NCI-H2227 (cell line): ENCODE measurements at regions not wholly inside any gene's neighbourhood (a gene's known extent, or its start where the extent isn't known, plus 50 kb on each side); places are given as distances from the start of the nearest gene placed in this dataset.
"Not testable (repeated sequence)": the region's sequence is repeated elsewhere in the genome, so short reads cannot be mapped to it uniquely, and the experiment has no call there.

Experiments used
- DNase-seq: peaks from one replicate; lab custom pipeline; 2025; ENCODE audit not compliant: unreplicated experiment; lab: John Stamatoyannopoulos, UW

GRCh38 chr4:125262502-125262901 lies 52.3 kb upstream of the FAT4 start:
- DNase-seq, result no peak

- DNase-seq, result no peak
Measured at GRCh38 chr4:125262079-125262478, 52.7 kb upstream of the FAT4 start.

- DNase-seq, result no peak
Measured at GRCh38 chr4:125254106-125254505, 60.6 kb upstream of the FAT4 start.

- DNase-seq, result no peak
Measured at GRCh38 chr4:125244848-125245450, 69.8 kb upstream of the FAT4 start.

- no peak for DNase-seq
Measured at GRCh38 chr4:125243789-125244397, 70.9 kb upstream of the FAT4 start.

GRCh38 chr4:125235971-125236370 lies 78.8 kb upstream of the FAT4 start:
- no peak for DNase-seq

- no peak for DNase-seq
Measured at GRCh38 chr4:125231661-125232060, 83.1 kb upstream of the FAT4 start.

- DNase-seq, result no peak
Measured at GRCh38 chr4:125229596-125230058, 85.1 kb upstream of the FAT4 start.

- DNase-seq, result no peak
Measured at GRCh38 chr4:125225806-125226205, 88.9 kb upstream of the FAT4 start.

- DNase-seq, result no peak
Measured at GRCh38 chr4:125200556-125200955, 114.2 kb upstream of the FAT4 start.

GRCh38 chr4:125198916-125199315 lies 115.8 kb upstream of the FAT4 start:
- no peak for DNase-seq

GRCh38 chr4:125191874-125192459 lies 122.8 kb upstream of the FAT4 start:
- not testable (repeated sequence) for DNase-seq

GRCh38 chr4:125191232-125191631 lies 123.5 kb upstream of the FAT4 start:
- DNase-seq, result no peak

GRCh38 chr4:125187226-125188176 lies 127.3 kb upstream of the FAT4 start:
- DNase-seq, result no peak

- no peak for DNase-seq
Measured at GRCh38 chr4:125184116-125184515, 130.6 kb upstream of the FAT4 start.

- DNase-seq, result no peak
Measured at GRCh38 chr4:125181804-125182203, 133.0 kb upstream of the FAT4 start.

GRCh38 chr4:125179727-125180126 lies 135.0 kb upstream of the FAT4 start:
- DNase-seq, result no peak

- DNase-seq, result no peak
Measured at GRCh38 chr4:125169192-125169591, 145.6 kb upstream of the FAT4 start.

GRCh38 chr4:125168531-125168930 lies 146.2 kb upstream of the FAT4 start:
- no peak for DNase-seq

- not testable (repeated sequence) for DNase-seq
Measured at GRCh38 chr4:125166012-125166411, 148.7 kb upstream of the FAT4 start.

GRCh38 chr4:125159001-125159400 lies 155.8 kb upstream of the FAT4 start:
- DNase-seq, result no peak
